ENCODE measurements at regions not wholly inside any gene's neighbourhood (a gene's known extent, or its start where the extent isn't known, plus 50 kb on each side); places are given as distances from the start of the nearest gene placed in this dataset.

- TF ChIP-seq EZH2 (IDR thresholded peaks at IDR 0.05; ENCODE audit: low read depth, low read length, severe bottlenecking) (no peak), CTCF (IDR thresholded peaks at IDR 0.05; ENCODE audit: control extremely low read depth in 1 of 3, insufficient read depth in 1 of 3, low read depth in 1 of 3, low read length in 3 of 3) (no peak), ATF2 (IDR thresholded peaks at IDR 0.05; ENCODE audit: low read length) (no peak), RAD21 (IDR thresholded peaks at IDR 0.05 in 1 of 2, conservative IDR thresholded peaks at IDR 0.05 in 1 of 2; ENCODE audit: low read depth in 2 of 2, low read length in 2 of 2) (no peak), RFX5 (IDR thresholded peaks at IDR 0.05; ENCODE audit: borderline replicate concordance, low read depth, low read length) (no peak), FOSL1 (IDR thresholded peaks at IDR 0.05; ENCODE audit: insufficient read depth, low read depth, low read length) (no peak)
These were observed 127.7 kb downstream of the MYCN start for GRCh38 chr2:16067866-16068551.

Measured in H1 (cell line).